Panc1 (cell line): ENCODE measurements at regions not wholly inside any gene's neighbourhood (a gene's known extent, or its start where the extent isn't known, plus 50 kb on each side); places are given as distances from the start of the nearest gene placed in this dataset.

Experiments used
- POLR2AphosphoS5 ChIP-seq: IDR thresholded peaks from 2 replicates; pipeline ENCODE4 v1.6.1; 2012; ENCODE audit warnings: mild to moderate bottlenecking, low read depth, low read length, moderate library complexity
- TF ChIP-seq, protein P1 (sequence below): fragments of 450-650 bp; IDR thresholded peaks from 2 replicates; pipeline ENCODE4 v1.5.1; 2017; ENCODE audit warnings: mild to moderate bottlenecking

DNA sequence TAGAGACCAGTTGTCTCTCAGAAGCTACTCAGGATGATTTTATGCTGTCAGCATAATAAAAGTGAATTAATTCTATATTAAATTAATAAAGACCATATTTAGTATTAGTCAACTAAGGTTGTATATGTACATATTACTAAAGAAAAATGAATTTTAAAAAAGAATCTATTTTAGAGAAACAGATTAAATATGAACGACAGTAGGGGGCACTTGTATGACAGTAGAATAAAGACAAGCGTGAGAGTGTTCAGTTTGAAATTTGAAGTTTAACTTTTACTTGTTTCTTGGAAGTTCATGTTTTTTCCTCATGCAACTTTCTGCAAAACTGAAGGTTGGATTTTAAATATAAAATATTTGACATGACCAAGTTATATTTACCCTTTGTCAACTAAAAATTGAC lies 67.9 kb upstream of the MACF1 start:
- TF ChIP-seq, protein P1, sequence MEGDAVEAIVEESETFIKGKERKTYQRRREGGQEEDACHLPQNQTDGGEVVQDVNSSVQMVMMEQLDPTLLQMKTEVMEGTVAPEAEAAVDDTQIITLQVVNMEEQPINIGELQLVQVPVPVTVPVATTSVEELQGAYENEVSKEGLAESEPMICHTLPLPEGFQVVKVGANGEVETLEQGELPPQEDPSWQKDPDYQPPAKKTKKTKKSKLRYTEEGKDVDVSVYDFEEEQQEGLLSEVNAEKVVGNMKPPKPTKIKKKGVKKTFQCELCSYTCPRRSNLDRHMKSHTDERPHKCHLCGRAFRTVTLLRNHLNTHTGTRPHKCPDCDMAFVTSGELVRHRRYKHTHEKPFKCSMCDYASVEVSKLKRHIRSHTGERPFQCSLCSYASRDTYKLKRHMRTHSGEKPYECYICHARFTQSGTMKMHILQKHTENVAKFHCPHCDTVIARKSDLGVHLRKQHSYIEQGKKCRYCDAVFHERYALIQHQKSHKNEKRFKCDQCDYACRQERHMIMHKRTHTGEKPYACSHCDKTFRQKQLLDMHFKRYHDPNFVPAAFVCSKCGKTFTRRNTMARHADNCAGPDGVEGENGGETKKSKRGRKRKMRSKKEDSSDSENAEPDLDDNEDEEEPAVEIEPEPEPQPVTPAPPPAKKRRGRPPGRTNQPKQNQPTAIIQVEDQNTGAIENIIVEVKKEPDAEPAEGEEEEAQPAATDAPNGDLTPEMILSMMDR, result no peak
- TF ChIP-seq POLR2AphosphoS5, result no peak
